HG03558 (cell line): ENCODE measurements at regions not wholly inside any gene's neighbourhood (a gene's known extent, or its start where the extent isn't known, plus 50 kb on each side); places are given as distances from the start of the nearest gene placed in this dataset.
A peak's percentile ranks its signal among the peaks of the same experiment; 100 is the strongest.
"Not testable (repeated sequence)": the region's sequence is repeated elsewhere in the genome, so short reads cannot be mapped to it uniquely, and the experiment has no call there.

Experiments used
- ATAC-seq: cut with Tn5 transposase; IDR thresholded peaks from one replicate; pipeline ENCODE4 v1.9.1; 2021; ENCODE audit warnings: moderate number of reproducible peaks; ENCODE audit not compliant: unreplicated experiment; ENCODE audit errors: extremely low read depth

DNA sequence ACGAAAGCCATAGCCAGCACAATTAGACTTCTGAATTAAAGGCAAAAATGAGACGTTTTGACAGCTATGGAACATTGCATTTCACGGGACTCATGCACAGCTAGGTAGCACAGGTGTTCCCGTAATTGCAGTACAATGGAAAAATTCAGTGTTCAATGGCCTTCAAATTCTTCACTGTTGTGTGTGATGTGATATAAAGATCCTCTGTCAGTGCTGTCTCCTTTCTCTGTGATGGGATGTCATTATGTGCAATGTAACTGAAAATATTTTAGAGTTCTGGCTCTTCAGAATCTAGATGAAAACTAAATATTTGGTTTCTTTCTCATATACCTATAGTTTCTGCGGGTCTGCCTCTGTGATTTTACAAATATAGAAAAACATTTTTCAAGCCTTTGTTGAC, 1599.7 kb downstream of the MRPL39 start:
- no peak for ATAC-seq

DNA sequence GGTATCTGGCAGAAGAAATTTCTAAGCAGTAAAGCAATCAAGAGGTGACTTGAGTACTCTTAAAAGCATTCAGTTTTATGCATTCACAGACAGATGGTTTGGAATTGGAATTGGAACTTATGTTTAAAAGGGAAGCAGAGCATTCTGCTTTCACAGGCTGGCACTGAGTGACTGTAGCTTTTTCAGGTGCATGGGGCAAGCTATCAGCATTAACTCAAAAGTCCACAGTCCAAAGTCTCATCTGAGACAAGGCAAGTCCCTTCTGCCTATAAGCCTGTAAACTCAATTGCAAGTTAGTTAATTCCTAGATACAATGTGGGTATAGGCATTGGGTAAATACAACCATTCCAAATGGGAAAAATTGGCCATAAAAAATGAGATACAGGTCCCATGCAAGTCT, 1620.3 kb downstream of the MRPL39 start:
- no peak for ATAC-seq

DNA sequence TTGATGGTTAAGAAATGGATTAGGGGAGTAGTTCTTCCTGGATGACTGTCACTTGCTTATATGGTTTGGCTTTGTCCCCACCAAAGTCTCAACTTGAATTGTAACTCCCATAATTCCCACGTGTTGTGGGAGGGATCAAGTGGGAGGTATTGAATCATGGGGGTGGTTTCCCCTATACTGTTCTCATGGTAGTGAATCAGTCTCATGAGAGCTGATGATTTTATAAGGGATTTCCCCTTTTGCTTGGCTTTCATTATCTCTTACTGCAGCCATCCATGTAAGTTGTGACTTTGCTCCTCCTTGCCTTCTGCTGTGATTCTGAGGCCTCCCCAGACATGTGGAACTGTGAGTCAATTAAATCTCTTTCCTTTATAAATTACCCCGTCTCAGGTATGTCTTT, 1621.1 kb downstream of the MRPL39 start:
- no peak for ATAC-seq

DNA sequence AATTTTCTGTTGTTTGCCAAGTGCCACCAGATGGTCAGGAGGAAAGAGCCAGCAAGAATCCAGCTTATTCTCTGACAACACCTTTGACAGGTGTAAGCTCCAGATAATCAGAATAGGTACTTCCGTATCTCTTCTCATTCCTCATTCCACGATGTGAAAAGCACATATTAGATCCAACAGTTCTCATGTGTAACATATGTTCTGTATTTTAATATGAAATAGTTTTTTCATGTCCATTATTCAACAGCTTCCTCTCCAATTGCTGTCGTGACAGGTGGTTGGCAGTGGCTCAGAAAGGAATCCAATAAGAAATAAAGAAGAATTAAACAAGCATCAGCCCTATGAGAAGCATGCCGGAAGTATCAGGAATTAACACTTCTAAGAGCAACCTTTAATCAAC, 1624.7 kb downstream of the MRPL39 start:
- ATAC-seq, result no peak

DNA sequence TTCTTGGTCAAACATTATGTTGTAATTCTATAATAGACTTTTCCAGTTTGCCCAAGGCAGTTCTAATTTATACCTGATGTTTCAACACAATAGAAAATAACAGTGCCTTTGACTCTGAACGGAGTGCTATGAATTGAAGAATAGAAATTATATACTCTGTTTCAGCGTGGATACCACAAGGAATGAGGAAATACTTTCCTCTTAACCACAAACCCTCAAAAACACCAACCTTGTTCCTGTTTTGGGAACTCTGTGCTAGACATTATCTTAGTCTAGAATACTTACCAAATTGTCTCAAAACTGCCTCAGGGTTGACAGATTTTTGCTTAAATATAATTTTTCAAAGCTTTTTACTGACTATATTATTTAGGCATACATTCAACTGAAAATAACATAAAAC, 1629.3 kb downstream of the MRPL39 start:
- ATAC-seq, result no peak

DNA sequence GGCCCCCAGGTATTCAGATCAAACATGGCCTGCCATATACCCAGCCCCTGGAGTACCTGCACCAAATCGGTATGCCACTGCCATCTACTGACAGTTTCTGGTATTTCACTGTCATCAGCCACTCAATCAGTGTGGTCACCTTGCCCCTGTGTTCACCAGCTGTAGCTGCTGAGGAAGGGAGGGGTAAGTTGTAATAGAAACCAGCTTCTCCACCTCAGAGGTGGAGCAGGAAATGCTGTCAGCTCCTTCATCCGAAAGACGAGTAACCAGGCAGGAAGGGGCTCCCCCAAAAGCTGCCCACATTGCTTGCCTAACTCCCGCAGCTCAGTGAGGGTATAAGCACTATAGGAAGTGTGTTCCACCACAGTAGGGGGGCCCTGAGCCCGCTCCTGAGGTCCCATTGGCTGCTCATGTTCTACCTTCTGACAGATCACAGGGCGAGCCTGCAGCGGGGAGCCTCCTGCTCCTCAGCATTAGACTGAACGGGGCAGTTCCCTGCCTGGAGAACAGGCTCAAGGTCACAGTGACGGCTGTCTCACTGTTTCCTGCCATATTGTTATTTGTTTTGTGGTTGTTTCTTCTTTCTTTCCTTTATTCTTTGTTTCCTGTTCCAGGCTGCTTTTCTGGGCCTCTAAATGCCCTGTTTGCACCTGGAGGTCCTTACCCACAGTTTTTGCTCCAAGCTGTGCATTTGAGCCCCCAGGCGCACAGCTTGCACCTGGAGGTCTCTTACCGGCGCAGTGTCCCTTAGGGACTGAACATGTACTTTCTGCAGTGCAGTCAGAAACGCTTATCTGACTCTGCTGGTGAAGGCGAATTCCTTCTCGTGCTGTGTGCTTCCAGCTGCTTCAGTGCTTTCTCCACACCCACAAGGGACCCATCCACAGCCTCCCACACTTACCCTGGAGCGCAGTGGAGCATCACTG, 1638.3 kb downstream of the MRPL39 start:
- ATAC-seq, result peak; percentile 80

DNA sequence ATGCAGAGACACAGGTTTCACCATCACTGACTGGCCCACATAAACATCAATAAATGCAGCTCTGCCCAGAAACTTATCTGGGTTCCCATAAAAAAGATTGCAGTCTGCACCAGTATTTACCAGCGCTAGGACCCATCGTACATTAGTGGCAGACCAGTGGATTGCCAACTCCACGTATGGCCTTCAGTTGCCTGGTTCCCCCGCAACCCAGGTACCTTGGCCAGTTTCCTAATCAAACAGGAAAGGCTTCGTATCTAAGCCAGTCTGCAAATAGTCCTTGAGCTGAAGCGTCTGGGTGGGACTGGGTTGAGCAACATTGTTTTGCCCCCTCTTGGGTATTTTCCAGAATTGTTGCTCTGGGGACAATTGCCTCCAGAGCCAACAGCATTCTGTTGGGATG, 1639.3 kb downstream of the MRPL39 start:
- ATAC-seq, result no peak

DNA sequence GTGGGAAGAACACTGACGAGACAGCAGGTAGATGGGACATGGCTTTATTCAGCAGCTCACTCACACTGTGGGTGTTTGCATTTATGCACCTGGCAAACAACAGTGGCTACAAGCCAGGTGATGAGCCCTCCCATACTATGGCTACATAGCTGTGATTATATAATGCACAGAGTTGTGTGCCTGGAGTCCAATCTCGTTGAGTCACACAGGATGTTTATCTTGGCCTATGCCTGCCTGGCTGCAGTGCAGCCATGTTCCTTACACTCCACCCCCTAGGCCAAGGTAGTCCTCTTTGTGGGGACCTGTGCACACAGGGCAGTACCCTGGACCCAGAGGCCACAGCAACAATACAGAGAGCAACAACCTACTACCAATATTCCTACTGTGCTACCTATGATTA, 1643.8 kb downstream of the MRPL39 start:
- ATAC-seq, result no peak

DNA sequence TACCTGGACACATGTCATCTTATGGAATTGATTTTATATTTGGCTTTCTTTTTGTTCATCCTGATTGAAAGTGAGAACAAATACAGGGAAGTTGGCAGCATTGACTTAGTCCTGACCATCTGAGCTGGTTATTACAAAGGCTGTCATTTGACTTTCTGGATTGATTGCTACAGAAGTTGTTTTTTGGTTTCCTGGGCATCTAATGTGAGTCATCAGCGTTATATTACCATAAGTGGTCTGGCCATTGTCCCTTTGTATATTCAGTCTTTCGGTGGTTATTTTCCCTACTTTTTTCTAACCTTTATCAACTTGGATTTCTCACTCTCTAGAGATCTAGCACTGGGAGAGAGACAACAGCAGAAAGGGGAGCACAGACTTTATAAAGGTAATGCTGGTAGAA, 1646.5 kb downstream of the MRPL39 start:
- ATAC-seq, result no peak

DNA sequence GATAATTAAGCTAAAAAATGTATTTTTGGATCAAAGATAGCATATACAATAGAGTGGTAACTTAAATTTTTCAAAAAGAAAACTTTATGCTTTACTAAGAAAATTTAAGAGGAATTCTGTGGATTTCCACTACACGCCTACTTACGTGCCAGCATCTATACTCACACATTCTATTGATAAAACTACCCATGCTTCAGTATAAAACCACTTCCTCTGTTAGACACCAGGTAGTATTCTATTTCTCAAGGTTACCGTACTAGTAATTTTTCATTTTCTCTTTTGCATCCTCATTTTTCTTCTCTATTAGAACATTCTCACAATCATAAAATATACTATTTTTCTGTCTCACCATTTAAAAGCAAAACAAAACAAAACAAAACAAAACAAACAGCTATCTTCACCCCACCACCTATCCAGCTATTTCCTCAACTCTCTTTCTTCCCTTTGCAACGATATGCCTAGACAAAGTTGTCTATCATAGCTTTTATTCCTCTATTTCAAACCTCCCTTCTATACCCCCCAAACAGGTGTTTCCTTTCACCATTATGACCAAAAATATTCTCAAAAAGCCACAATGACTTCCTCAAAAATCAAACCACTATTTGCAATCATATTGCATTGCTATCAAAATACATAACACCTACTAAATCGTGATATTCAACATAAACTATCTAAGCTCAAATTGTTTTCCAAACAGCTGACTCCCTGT, 1652.0 kb downstream of the MRPL39 start:
- no peak for ATAC-seq

DNA sequence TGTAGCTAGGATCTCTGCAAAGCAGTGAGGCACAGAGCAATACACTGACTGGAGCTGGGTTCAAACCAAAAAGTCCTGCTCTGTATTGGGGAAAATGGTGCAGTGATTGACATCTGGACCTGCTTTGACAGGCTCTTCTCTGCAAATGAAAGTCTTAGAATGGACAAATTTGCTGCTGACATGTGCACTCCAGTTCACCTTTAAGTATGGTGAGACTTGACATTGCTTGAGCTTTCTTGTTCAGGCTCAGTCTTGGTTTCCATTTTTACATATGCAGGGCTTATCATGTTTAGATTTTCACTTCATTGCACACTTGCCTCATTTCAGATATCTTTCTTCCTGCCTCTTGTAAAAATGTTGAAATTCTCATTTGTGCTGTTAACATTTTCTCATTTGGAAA, 1655.0 kb downstream of the MRPL39 start:
- ATAC-seq, result no peak

DNA sequence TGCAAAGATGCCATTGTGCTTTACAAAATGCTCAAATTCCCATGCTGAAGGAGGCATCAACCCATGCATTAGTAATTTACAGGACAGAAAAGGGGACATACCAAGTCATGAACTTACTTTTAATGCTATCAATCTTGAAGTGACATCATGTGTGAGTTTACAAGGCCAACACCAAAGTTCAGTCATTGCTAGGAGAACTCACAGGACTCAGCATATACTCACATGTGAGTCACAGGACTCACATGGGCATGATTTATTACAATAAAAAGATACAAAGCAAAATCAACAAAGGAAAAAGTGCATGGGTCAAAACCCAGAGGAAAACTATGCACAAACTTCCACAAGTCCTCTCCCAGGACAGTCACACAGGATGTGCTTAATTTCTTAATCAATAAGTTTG, 1656.0 kb downstream of the MRPL39 start:
- no peak for ATAC-seq

DNA sequence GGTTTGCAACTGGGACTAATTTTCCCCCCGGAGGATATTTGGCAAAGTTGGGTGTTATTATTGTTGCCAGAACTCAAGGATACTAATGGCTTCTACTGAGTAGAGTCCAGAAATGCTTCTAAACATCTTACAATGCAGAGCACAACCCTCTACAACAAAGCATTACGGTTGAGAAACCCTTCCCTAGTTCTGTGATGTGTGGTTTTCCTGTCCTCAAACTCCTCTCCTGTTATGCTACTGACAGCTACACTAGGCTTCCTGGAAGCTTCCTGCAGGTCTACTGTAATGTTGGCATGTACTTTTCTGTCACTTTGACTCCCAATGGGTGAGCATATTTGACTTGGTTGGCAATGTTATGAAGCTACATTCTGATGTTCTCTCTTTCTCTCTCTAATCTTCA, 1656.9 kb downstream of the MRPL39 start:
- no peak for ATAC-seq

DNA sequence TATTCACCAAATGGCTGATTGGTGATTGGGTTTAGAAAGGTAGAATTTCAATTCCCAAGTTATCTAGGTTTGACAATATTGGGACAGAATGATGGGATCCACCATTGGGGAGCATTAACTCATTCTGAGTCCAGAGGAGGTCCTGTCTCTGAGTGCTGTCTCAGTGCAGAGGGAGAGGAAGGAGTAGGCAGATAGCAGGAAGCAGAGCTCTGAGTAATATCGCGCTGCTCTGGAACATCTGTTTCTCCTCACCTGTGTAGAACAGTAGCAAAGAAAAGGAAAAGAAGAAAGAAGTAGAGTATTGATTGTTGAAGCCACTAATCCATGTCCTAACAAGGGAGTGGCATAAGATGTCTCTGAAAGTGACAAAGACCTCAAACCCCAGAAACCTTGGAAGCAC, 1657.8 kb downstream of the MRPL39 start:
- ATAC-seq, result no peak

DNA sequence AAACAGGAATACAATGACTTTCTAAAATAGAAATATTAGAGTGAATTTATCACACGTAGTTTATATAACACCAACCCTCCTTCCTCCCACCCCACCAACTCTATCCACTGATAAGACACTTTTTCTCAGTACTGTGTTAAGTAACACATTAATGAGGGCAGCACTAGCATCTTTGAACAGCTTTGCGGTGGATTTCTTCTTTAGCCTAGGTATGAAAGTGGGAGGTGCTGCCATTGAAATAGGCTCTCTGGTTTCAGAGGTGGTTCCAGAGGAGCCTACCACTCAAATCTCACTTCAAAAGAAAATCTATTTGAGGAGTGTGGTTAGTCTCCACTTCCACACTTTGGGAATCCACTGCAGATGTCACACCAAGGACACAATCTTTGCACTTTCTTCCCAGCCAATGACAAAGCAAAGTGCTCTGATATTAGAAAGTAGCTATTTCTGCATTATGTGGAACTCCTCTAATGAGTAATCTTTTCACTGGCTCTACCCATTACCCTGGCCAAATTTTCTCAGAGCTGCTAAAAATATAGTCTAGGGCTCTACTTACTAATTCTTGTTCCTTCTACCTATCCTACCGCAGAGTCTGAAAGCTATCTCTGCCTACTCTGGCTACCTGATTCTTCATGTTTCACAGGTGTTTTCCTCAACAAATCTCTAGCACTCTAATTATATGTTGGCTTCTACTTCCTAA, 1667.8 kb downstream of the MRPL39 start:
- ATAC-seq, result no peak

DNA sequence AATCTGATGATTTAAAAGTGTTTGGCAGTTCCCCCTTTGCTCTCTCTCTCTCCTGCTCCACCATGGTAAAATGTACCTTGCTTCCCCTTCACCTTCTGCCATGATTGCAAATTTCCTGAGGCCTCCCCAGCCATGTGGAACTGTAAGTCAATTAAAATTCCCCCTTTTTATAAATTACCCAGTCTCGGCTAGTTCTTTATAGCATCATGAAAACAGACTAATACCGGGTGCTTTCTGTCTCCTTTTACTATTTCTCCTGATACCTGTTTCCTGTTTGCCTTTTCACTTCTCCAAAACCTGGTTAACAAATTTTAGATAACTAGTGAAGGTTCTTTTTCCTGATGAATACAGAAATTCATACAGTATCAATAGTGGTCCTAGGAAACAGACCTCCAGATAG, 1670.3 kb downstream of the MRPL39 start:
- no peak for ATAC-seq

DNA sequence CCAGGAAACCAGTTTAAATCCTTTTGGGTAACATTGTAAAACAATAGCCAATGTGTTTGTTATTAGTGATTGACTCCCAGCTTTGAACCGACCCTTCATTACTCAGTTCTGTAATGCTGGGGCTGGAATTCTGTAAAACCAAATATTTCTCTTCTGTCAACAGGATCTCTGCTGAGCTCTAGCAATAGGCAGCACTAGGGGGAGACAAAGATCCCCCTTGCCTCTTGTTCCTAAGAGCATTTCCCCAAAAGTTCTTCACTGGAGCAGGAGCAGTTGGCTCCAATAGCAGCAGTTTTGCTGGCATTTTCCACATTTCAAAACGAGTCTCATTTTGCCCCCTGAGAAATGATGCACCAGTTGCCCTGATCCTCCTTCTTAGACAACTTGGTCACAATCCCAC, 1671.1 kb downstream of the MRPL39 start:
- ATAC-seq, result no peak

DNA sequence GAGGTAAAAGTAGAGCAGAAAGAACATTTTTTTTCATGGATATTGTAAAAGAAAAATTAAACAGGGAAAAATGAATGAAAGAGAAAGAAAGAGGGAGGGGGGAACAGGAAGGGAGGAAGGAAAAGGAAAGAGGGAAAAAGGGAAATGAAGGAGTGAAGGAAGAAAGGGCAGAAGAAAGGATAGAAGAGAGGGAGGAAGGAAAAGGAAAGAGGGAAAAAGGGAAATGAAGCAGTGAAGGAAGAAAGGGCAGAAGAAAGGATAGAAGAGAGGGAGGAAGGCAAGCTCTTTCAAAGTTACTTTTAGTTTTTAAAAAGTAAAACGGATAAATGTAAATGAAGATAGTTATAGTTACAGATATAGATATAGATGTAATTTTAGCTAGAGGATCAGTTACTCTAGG, 1676.7 kb downstream of the MRPL39 start:
- ATAC-seq, result no peak

DNA sequence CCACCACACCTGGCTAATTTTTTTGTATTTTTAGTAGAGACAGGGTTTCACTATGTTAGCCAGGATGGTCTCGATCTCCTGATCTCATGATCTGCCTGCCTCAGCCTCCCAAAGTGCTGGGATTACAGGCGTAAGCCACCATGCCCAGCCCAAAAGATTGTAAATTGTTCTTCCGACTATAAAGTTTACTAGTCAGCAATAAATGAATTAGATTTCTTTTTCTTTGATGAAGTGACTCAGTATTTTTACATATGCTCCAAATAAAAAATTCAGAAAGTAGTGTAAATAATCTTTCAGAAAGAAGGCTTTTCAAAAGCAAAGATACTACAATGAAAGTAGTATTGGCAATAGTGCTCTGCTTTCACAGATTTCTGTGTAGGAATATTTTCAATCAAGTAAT, 1680.9 kb downstream of the MRPL39 start:
- not testable (repeated sequence) for ATAC-seq

DNA sequence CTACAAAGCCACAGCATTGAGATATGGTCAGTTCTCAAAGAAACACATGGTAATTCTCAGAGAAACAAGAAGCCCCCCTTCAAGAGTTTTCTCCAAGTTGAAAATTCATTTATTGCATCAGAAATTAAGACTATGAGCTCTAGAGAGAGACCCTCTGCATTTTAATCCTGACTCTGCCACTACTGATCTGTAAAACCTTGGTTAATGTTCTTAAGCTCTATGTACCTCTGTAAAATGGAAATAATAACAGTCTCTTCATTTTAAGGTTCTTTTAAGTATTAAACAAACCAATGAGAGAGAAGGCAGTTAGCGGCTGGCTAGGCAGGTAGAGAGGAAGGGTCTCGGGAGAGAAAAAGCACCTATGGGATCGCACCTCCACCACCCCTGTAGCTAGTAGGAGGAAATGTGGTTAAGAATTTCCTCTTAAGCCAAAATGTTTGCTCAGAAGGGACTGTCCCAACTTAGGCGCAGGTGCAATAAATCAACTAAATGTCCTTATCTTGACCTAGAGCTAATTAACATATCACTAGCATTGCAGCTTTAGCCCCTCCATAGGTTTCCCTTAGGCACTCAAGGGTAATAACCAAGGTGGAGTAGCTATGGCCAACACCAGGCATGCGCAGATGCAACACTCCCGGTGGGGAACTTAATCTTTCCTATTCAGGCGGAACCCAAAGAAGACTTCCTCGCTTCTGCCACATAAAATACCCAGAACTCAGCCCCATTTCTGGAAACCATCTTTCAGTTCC, 1685.4 kb downstream of the MRPL39 start:
- ATAC-seq, result no peak
